Spleen (tissue), 7 donors: ENCODE measurements at regions not wholly inside any gene's neighbourhood (a gene's known extent, or its start where the extent isn't known, plus 50 kb on each side); places are given as distances from the start of the nearest gene placed in this dataset.

ENCODE experiments used
- POLR2A ChIP-seq, 3 donors: fragments of 450-650 bp; IDR thresholded peaks; one replicate each; pipeline ENCODE4 v1.5.1; 2017; ENCODE audit warnings: antibody characterized with exemption in 3 of 3, mild to moderate bottlenecking in 1 of 3
- POLR2AphosphoS5 ChIP-seq, 3 donors: sonication (generic); formaldehyde crosslinking; IDR thresholded peaks; one replicate each; pipeline ENCODE4 v1.5.1; 2017; ENCODE audit warnings: antibody characterized with exemption in 3 of 3
- TF ChIP-seq, protein P1 (sequence below), 11 experiments: fragments of 200-600 bp in 7 of 11; fragments of 450-650 bp in 4 of 11; sonication (generic) in 4 of 11; IDR thresholded peaks in 8 of 11; conservative IDR thresholded peaks in 3 of 11; 1 replicate in 7 of 11; 2 replicates in 4 of 11; pipeline versions ENCODE4 v1.4.0 to v1.8.0; 2016 to 2021; ENCODE audit warnings: antibody characterized with exemption in 11 of 11, inconsistent platforms in 4 of 11, mild to moderate bottlenecking in 1 of 11
- donor health status: DM: no; HTN: no; CAD: no; lungs with moderate emphysema.
- donor health status: DM: no; HTN: no; CAD: no.
- donor health status: DM: no; HTN: no; CAD: no.

- TF ChIP-seq POLR2A (IDR thresholded peaks at IDR 0.05) = no peak
- TF ChIP-seq, protein P1, sequence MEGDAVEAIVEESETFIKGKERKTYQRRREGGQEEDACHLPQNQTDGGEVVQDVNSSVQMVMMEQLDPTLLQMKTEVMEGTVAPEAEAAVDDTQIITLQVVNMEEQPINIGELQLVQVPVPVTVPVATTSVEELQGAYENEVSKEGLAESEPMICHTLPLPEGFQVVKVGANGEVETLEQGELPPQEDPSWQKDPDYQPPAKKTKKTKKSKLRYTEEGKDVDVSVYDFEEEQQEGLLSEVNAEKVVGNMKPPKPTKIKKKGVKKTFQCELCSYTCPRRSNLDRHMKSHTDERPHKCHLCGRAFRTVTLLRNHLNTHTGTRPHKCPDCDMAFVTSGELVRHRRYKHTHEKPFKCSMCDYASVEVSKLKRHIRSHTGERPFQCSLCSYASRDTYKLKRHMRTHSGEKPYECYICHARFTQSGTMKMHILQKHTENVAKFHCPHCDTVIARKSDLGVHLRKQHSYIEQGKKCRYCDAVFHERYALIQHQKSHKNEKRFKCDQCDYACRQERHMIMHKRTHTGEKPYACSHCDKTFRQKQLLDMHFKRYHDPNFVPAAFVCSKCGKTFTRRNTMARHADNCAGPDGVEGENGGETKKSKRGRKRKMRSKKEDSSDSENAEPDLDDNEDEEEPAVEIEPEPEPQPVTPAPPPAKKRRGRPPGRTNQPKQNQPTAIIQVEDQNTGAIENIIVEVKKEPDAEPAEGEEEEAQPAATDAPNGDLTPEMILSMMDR (IDR thresholded peaks at IDR 0.05 in 8 of 11, conservative IDR thresholded peaks at IDR 0.05 in 3 of 11) = no peak
- no peak for TF ChIP-seq POLR2AphosphoS5 (IDR thresholded peaks at IDR 0.05)
Measured at GRCh38 chr19:33946535-33947264, 150.0 kb downstream of the KCTD15 start.
